Amniotic stem cell (primary cell): ENCODE measurements at regions not wholly inside any gene's neighbourhood (a gene's known extent, or its start where the extent isn't known, plus 50 kb on each side); places are given as distances from the start of the nearest gene placed in this dataset.

Source experiments
- DNase-seq: peaks from one replicate; lab custom pipeline; 2025; lab: John Stamatoyannopoulos, UW

DNA sequence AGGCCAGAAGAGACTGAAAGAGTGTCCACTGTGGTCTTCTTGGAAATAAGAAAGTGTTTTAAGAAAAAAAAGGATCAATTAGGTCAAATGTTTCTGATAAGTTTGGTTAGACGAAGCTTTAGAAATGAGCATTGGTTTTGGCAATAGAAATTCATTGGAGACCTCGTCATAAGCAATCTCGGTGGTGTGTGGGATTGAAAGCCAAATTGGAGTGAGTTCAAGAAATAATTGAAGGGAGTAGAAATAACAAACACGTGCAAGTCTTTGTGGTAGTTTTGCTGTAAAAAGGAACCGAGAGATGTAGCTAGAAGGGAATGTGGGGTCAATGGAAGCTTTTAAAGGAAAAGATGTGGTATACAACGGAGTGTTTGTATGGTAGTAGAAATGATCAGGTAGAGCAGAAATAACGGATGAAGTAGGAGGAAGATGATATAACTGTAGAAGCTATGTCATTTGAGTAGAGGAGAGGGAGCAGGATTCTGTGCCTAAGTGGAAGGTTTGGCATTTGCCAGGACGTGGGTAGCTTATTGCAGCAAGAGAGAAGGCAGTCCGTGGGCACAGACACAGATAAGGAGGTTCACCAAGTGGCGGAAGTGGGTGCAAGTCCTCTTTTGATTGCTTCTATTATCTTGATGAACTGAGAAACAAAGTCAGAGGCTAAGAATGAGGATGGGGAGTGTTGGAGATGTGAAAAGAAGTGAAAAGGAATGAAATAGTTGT is 146.2 kb downstream of the DACT1 start:
- no peak for DNase-seq

DNA sequence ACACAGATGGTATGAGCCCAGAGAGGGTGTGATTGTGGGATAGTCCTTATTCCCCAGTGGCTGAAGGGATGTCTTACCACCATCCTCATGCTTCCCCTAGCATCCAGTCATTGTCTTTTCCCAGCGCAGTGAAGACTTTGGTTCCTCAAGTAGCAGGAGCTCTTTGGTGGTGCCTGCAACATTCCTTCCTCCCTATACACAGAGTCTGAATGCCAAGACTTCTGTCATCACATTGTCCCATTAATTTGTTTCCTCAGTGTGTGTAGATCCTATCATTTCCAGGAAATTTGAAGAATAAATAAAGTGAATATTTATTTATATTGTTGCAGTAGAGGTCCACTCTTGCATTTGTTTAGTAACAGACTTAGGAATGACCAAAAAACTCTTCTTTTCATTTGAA is 147.2 kb downstream of the DACT1 start:
- DNase-seq: no peak

DNA sequence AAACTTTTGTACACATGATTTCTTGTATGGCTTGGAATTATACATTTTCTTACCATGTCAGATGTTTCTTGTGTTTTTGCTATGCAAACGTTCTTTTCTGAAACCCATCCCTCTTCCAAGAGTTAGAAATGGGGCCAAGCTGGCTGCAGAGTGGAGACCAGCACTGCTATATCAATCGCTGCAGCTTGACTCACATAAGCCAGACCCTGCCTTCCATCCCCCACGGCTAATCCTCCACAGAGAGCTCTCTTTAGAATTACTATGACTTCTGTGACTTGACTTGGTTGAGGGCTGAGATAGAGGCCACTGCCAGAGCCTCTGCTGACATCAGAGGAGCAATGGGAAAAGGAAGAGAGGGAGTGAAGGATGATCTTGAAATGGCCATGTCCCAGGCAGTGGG is 147.9 kb downstream of the DACT1 start:
- no peak for DNase-seq

DNA sequence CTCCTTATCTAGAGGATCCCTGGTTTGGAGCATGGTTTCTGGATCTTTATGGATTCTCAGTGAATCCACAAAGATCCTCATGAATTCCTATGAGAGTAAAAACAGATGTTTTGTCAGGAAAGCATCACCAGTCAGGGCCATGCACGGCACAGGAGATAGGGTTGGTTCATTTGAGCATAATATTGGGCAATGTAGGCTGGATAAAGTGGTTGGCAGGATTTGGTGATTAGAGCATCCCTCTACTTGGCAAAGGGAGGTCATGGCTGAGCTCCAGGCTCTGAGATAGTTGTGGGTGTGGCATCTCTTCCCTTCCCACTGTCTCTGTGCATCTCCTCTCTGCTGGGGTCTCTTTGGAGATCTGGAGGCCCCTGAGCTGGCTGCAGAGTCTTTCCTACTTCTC is 149.8 kb downstream of the DACT1 start:
- no peak for DNase-seq

DNA sequence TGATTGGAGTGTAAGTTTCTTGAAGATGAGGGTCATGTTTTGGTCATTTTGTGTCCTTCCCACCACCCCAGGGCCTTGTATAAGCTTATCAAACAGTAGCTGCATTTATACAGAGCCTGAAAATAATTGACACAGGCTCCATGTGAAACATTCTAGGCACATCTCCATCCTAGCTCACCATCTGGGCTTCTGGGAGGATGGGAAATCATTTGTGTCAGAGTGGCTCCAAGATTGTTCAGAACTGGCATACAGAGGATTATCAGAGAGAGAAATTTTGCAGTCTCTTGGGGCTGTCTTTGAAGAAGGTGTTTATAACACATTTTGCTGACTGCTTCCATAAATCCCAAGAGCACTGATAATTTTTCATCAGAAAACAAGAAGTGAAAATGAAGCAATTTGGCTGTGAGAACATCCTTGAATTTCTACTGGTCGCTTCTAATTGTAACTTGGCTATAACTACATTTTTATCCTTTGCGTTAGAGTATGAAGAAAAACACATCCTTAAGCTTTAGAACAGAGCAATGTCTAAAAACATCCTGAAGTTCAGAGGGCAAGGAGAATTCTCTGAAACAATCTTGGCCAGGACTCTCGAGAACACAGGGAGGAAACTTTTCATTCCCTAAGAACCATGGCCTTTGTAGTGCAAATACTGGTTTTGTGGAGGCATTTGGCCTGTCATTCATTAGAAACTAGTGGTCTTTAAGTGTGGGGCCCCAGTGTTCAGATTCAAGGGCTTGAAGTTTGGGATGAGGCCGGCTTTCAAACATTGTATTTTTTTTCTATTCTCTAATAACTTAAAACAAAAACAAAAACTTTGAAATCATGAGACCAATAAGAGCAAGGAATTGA is 151.1 kb downstream of the DACT1 start:
- no peak for DNase-seq

DNA sequence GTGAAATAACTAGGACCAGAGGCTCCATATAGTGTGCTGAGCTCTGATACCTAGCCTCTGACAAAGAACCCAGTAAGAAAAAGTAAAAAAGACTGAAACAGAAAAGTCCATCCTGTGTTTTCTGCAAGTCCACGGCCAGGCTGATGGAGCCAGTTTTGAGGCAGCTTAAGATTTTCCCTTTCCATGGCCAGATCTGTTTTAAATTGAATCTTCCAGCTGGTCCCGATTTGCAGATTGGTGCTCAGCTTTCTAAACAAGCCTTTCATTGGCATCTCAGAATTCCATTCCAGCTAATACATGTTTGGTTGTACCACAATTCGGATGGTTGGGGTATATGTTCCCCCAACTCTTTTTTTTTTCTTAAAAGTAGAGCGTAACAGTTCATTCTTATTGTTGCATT is 152.0 kb downstream of the DACT1 start:
- no peak for DNase-seq

DNA sequence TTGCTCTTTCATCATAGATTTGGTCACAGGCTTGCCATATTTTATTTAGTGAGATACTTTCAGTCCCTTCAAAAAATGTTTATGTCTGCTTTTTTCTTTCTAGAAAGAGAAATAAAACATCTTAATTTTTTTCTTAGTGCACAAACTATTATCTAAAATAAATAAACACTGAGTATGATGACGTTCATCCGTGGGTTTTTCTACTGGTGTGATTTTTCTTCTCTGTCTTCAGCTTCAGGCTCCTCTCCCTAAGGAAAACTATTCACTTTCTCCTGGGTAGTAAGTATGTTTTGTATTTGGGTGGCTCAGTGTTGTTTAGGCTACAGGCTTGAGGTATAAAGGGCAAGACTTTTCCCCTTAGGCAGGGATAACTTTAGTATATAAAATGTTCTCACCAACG is 154.7 kb downstream of the DACT1 start:
- DNase-seq: no peak

DNA sequence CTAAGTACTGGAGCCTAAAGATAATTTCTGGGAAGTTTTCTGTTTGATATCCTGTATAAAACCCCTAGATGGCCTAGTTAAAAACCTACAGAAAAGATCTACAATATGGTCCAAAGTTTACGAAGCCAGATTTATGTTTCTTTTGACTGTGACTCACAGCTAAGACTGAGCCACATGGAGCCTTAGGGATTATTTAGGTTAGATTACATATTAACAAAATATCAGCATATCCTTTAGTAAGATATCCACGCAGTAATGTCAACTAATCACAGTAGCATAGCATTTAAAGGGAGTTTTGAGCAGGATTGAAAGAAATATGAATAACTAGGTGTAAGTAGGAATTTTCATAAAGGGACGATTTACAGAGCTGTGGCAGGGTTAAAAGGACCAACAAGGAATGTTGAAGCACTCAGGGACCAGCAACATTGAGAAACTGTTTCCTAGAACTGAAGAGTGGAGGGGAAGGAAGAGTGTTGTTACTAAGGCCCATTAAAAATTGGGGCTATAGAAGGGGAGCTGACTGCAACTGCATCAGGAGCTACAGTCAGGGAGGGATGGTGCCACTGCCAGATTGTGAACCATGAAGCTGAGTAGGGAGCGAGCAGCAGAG is 155.5 kb downstream of the DACT1 start:
- DNase-seq: no peak

DNA sequence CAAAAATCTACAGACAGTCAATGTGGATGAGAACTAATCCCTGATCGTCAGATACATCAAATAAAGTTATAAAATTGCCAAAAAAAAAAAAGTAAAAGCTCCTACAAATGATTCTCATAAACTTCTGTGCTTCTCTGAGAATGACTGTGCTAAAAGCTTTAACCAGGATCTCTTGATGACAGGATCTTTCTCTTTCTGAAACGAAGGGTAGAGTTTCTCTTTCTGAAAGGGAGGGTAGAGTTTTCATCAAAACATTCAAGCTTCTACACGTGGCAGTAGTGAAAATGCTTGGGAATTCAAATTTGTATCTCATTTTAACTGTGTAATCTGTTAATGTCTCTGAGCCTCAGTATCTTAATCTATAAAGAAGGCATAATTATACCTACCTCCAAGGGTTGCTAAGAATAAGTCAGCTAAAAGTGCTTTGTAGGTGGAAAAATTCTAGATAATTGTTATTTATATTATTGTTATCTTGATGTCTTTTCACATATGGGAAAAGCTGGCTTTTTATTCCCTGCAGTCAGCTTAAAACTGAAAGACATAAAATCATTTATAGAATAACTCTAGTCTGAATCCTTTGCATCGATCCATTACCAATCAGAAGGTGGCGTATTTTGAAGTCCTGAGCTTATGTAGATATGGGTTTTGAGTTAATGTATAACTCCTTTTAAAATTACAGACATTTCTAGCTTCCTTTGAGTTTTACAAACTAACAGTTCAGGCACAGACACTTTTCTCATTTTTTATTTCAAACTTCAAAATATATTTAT is 157.4 kb downstream of the DACT1 start:
- DNase-seq: no peak

DNA sequence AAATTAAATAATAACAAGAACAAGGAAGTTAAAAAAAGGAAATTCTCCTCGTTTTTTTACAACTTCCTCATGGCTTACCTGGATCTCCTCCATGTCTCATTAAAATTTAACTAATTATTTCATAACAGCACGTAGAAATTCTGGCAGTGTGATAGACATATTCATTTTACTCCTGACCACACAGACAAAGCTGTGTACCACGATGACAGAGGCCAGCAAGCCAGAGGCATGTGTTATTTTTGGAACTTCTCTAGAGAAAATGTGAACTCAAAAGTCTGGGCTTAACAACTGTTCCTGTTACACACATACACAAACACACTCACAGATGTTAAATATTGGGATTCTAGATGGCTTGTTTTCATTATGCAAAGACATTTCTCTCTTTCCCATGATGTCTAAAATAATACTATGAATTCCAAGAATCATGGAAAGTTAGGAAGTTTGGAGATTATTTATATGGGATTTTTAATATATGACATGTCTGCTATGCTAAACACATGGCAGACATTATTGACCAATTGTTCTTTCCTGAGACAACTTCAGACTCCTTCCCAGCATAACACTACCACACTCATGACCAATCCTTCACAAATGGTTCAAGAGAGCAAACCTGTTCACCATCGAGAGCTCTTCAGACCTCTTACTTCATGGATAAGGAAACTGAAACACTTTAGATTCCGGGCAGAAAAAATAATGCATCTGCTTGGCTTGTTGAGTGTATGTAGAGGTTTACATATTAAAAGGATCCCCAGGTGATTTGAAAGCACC is 158.7 kb downstream of the DACT1 start:
- DNase-seq: no peak

DNA sequence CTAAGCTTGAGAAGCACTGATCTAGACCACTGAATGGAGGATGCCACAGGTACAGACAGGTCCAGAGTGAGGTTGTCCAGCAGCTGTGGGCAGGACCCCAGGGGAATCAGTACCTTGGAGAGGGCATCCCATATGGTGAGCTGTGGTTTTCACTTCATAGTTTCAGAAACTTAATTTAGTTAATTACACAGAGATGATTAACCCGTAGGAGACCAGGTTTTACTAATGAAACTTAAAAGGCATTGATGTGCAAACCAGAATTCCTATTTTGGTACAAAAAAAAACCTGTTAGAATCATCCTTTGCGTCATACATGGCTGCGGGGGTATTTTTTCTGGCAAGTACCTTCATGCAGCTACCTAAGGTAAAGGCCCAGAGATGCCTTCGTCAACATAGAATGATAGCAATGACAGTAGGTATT is 159.3 kb downstream of the DACT1 start:
- DNase-seq: no peak

DNA sequence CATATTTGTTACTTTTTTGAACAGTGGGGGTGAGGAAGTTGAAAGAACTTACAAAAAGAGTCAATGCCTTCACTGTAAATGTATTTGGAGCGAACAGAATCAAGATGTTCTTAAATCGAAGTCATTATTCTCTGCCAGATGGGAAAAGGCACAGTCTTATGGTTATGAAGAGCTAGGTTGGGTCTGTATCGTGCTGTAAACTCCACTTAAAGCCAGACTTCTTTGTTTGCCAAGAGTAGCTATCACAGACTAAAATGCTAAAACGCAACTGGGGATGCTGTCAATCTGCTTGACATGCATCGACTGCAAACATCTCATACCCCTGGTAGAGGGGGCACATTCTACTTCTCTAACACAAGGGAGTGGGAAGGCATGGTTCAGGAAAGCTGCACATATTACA is 160.4 kb downstream of the DACT1 start:
- no peak for DNase-seq

DNA sequence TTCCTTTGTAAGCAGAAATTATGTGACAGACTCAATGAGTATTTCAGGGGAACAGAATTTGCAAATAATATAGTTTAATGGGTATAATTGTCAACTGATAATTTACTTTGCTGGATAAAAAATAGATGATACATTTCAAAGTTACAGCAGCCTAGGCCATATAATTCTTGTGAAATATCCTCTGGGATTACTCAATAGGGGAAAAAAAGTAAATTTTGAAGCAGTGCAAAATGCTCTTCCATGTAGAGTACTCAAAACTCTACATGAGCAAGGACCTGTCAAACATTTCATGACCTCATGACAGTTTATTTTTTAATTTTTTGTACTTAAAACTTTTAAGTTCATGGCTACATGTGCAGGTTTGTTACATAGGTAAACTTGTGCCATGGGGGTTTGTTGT is 163.3 kb downstream of the DACT1 start:
- DNase-seq: no peak

DNA sequence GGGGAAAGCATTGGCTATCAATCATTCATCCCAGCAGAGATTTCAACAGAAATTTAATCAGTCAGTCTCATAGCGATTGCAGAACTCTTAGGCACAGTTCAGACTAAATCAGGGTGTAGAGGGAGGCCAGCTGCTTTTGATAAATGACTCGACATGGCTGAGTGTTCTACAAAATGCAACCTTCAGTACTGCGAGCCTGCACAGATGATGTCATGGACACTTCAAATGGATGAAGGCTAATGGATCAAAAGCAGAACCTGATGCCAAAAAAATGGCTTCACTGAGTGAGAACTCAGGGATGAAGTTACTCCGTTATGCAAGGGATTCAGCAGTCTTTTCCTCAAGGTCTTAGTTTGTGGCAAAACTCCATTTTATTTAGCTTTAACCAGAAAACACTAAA is 167.3 kb downstream of the DACT1 start:
- DNase-seq: no peak

DNA sequence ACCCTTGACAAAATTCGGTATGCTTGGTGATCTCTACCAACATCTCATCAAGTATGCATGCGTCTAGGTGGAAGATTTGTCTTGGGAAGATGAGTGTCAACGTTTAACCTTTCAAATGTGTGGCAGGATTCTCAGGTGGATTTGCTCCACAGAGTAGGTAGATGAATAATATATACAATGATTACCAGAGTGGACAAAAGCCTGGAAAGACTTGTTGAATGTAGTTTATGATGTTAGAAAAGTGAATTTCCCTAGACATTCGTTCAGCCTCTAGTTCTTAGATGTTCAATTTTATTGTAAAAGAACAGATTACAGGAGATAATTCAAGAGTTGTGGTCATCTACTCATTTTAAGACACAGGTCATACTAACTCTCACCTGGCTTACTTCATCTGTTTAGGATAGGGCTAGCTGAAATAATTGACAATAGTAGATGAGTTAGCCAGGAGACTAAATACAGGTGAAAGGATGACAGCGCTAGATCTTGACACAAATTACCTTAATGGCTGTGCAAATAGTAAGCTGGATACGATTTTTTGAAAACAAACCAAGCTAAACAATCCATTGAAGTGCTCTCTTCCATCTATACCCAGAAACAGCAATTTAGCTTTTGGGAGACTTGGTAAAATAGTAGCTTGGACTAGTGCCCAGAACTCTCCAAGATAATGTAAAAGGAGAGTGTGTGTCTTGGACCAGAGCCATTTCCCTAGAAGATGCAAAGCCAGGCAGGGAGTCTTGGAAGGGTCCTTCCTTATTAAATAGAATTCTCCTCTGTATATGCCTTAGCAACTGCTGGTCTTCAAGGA is 168.0 kb downstream of the DACT1 start:
- no peak for DNase-seq

DNA sequence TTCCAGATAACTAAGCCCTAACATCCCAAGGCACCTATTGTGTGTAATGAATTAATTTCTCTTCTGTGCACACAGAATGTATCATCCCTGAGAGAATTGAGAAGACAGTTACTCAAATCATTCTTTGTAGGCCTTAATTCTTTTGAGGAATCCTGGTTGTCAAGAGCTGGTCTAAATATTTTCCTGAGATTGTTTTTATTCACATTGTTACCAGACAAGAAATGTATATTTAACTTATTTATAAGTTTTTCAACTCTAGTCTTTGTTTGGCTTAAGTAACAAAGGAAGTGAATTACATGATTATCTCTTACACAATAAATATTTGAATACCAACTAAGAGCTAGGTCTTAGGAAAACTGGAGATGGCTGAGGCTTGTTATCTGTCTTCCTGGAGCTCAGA is 169.4 kb downstream of the DACT1 start:
- DNase-seq: no peak

DNA sequence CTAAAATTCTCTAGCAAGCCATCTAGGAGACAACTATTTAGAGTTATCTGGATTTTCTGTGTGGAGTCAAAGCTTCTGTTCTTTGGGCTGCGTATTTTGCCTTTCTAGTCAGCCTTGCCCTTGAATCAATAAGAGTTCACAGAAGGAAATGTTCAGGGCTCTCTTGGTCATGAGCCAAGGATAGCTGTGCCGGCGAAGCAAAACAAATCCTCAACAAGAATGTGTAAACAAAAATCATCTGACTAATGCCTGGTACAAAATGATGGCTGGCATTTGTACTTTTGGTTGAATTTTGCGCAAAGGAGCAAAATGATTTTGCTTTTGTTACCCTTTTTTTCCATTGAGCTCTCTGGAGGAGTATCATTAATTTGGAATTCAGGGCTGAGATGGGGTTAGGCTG is 171.1 kb downstream of the DACT1 start:
- DNase-seq: no peak

DNA sequence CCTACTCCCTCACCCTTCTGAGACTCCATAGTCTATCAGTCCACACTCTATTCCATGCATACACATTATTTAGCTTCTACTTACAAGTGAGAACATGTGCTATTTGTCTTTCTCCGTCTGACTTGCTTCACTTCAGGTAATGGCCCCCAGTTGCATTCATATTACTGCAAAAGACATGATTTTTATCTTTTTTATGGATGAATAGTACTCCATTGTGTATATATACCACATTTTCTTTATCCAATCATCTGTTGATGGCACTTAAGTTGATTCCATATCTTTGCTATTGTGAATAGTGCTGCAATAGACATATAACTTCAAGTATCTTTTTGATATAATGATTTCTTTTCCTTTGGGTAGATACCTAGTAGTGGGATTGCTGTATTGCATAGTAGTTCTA is 171.8 kb downstream of the DACT1 start:
- DNase-seq: no peak

DNA sequence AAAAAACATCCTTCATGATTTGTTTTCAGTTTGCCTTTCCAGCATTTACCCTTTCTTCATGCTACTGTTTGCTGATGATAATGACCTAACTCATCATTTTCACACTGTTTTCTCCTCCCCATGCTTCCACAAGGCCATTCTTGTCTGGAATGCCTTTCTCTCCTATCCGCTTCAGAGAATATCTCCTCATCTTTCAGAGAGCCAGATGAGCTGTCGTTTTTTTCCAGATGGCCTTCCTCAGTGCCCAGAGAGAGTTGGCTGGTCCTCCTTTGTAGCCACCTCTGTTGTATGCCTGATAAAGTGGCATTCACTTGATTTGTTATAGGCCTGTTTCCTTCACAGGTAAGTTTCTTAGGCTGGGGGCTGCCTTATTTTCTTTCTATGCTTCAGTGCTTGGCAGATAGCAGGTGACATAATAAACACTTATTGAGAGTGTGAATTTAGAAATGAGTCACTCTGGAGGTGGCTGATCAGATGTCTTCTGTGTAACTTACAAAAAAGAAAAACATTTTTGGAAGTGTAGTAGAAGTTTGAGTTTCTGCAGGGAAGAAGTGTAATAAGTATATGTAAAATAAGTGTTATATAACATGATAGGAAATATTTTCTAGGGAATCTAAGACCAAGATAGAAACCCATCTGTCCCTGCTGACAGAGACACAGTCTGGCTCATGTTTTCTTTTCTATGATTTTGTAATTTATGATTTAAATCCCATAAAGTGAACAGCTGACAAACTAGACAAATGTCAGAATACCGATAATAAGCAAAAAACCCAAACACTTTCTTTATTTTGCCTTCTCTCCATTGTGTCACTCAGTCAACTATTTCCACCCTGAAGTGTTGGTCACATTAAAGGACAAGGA is 174.5 kb downstream of the DACT1 start:
- no peak for DNase-seq

DNA sequence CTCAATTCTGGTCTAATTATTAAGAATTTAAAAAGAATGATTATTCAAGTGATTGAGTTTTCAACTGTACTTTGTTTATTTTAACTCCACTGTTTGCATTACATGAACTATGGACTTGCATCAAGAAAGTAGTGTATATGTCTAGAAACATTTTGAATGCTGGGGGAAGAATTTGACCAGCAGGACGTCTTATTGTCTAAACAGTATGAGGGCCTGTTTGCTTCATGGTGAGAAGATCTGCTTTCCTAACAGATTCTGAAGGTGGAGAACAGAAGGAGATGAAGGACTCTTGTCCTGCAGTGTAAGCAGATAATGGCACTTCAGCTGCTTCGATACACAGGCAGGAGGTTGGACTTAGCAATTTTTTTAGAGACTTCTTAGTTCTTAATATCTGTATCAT is 176.0 kb downstream of the DACT1 start:
- DNase-seq: no peak
